SIG-M5 treated with dmso at 0.1 percent for 504 hours (cell line): ENCODE measurements at regions not wholly inside any gene's neighbourhood (a gene's known extent, or its start where the extent isn't known, plus 50 kb on each side); places are given as distances from the start of the nearest gene placed in this dataset.

Experiments used
- DNase-seq: peaks from one replicate; lab custom pipeline; 2025; ENCODE audit not compliant: unreplicated experiment; lab: John Stamatoyannopoulos, UW

GRCh38 chr10:78526347-78526746, 492.7 kb downstream of the RPS24 start:
- DNase-seq: no peak

GRCh38 chr10:78527296-78527695, 493.6 kb downstream of the RPS24 start:
- no peak for DNase-seq

- DNase-seq: no peak
Measured at GRCh38 chr10:78528749-78529204, 495.1 kb downstream of the RPS24 start.

GRCh38 chr10:78529262-78529661, 495.6 kb downstream of the RPS24 start:
- DNase-seq: no peak

GRCh38 chr10:78531088-78531487, 497.4 kb downstream of the RPS24 start:
- no peak for DNase-seq

GRCh38 chr10:78532480-78533042, 498.9 kb downstream of the RPS24 start:
- no peak for DNase-seq

GRCh38 chr10:78533098-78533497, 499.4 kb downstream of the RPS24 start:
- no peak for DNase-seq

GRCh38 chr10:78533776-78534175, 500.1 kb downstream of the RPS24 start:
- no peak for DNase-seq

- no peak for DNase-seq
Measured at GRCh38 chr10:78535716-78536218, 502.1 kb downstream of the RPS24 start.

GRCh38 chr10:78537018-78537417, 503.4 kb downstream of the RPS24 start:
- DNase-seq: no peak

- DNase-seq: no peak
Measured at GRCh38 chr10:78539247-78539766, 505.6 kb downstream of the RPS24 start.

GRCh38 chr10:78540355-78541076, 506.9 kb downstream of the RPS24 start:
- no peak for DNase-seq

- DNase-seq: no peak
Measured at GRCh38 chr10:78541481-78542140, 507.9 kb downstream of the RPS24 start.

GRCh38 chr10:78542141-78542489, 508.5 kb downstream of the RPS24 start:
- no peak for DNase-seq

GRCh38 chr10:78542521-78542920, 508.9 kb downstream of the RPS24 start:
- DNase-seq: no peak

GRCh38 chr10:78543031-78543748, 509.5 kb downstream of the RPS24 start:
- no peak for DNase-seq

GRCh38 chr10:78543749-78544362, 510.2 kb downstream of the RPS24 start:
- no peak for DNase-seq

- no peak for DNase-seq
Measured at GRCh38 chr10:78544423-78545090, 510.9 kb downstream of the RPS24 start.

- DNase-seq: no peak
Measured at GRCh38 chr10:78545756-78546155, 512.1 kb downstream of the RPS24 start.

GRCh38 chr10:78547397-78547796, 513.7 kb downstream of the RPS24 start:
- no peak for DNase-seq
